Activated B cell treated with CpG ODN at 0.5 μM for 24 hours (primary cell): ENCODE measurements at regions not wholly inside any gene's neighbourhood (a gene's known extent, or its start where the extent isn't known, plus 50 kb on each side); places are given as distances from the start of the nearest gene placed in this dataset.

Experiments used
- ATAC-seq: fragments of 200-7000 bp; cut with Tn5 transposase; one replicate; pipeline ENCODE4 v1.10.0; 2021; ENCODE audit warnings: low read depth, mild to moderate bottlenecking, moderate library complexity
- CTCF ChIA-PET: fragments of 350-600 bp; sonication (Branson Sonifier 250); formaldehyde crosslinking; loops from one replicate; lab custom pipeline; 2021; ENCODE audit warnings: antibody characterized with exemption; lab: Charles Lee
- POLR2A ChIA-PET: fragments of 350-600 bp; sonication (Branson Sonifier 250); formaldehyde crosslinking; loops from one replicate; lab custom pipeline; 2021; ENCODE audit warnings: antibody characterized with exemption; lab: Charles Lee
- DNase-seq: peaks from one replicate; pipeline ENCODE4 v3.0.0; 2022
- H3K27ac Mint-ChIP-seq: one replicate; pipeline ENCODE4 v1.8.0; 2020; ENCODE audit warnings: mixed read lengths
- H3K27me3 Mint-ChIP-seq: one replicate; pipeline ENCODE4 v1.8.0; 2021; ENCODE audit warnings: mixed read lengths
- H3K36me3 Mint-ChIP-seq: one replicate; pipeline ENCODE4 v1.8.0; 2021; ENCODE audit warnings: low read depth, mixed read lengths
- H3K4me1 Mint-ChIP-seq: one replicate; pipeline ENCODE4 v1.8.0; 2021; ENCODE audit warnings: mixed read lengths
- H3K4me3 Mint-ChIP-seq: one replicate; pipeline ENCODE4 v1.8.0; 2020; ENCODE audit warnings: mild to moderate bottlenecking, mixed read lengths
- H3K9me3 Mint-ChIP-seq: one replicate; pipeline ENCODE4 v1.8.0; 2020; ENCODE audit warnings: mixed read lengths
- intact Hi-C: fragments of 100-400 bp; cut with micrococcal nuclease; formaldehyde crosslinking; loops from one replicate; pipeline ENCODE4 v1.15.1; 2024
- TF ChIP-seq, protein P1 (sequence below): fragments of 200-600 bp; IDR thresholded peaks from one replicate; pipeline ENCODE4 v1.8.0; 2022; ENCODE audit warnings: antibody characterized with exemption, mild to moderate bottlenecking

DNA sequence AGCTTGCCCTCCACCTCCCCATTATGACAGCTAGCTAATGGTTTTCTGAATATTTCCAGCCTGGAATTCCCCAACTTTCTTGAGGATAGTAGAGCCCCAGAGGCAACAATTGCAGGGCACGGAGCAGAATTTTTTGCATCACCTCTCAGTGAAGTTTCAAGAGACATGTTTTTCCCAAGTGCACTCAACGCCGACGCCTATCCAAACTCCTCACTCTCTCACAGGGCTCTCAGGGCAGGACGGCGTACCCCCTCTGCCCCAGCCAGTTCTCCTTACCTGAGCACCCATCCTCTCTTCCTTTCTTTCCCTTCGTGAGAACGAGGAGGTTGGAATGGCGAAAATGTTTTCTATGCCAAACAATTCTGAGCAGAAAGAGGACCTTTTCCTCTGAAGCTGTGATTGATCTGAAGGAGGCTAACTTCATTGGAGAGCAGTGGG, 83.1 kb upstream of the FOXQ1 start:
- Mint-ChIP-seq H3K27me3 (no peaks in the 10 kb centered on the region), H3K4me1 (no peaks in the 10 kb centered on the region), H3K4me3 (no peak overlapping the region), H3K27ac (no peak overlapping the region), H3K36me3 (no peaks in the 10 kb centered on the region), H3K9me3 (no peaks in the 10 kb centered on the region)
- ATAC-seq (no peak), DNase-seq (no peak)
- intact Hi-C loops, result no loop called here
- TF ChIP-seq, protein P1, sequence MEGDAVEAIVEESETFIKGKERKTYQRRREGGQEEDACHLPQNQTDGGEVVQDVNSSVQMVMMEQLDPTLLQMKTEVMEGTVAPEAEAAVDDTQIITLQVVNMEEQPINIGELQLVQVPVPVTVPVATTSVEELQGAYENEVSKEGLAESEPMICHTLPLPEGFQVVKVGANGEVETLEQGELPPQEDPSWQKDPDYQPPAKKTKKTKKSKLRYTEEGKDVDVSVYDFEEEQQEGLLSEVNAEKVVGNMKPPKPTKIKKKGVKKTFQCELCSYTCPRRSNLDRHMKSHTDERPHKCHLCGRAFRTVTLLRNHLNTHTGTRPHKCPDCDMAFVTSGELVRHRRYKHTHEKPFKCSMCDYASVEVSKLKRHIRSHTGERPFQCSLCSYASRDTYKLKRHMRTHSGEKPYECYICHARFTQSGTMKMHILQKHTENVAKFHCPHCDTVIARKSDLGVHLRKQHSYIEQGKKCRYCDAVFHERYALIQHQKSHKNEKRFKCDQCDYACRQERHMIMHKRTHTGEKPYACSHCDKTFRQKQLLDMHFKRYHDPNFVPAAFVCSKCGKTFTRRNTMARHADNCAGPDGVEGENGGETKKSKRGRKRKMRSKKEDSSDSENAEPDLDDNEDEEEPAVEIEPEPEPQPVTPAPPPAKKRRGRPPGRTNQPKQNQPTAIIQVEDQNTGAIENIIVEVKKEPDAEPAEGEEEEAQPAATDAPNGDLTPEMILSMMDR, result no peak
- ChIA-PET CTCF (no interaction called here), POLR2A (no interaction called here)

DNA sequence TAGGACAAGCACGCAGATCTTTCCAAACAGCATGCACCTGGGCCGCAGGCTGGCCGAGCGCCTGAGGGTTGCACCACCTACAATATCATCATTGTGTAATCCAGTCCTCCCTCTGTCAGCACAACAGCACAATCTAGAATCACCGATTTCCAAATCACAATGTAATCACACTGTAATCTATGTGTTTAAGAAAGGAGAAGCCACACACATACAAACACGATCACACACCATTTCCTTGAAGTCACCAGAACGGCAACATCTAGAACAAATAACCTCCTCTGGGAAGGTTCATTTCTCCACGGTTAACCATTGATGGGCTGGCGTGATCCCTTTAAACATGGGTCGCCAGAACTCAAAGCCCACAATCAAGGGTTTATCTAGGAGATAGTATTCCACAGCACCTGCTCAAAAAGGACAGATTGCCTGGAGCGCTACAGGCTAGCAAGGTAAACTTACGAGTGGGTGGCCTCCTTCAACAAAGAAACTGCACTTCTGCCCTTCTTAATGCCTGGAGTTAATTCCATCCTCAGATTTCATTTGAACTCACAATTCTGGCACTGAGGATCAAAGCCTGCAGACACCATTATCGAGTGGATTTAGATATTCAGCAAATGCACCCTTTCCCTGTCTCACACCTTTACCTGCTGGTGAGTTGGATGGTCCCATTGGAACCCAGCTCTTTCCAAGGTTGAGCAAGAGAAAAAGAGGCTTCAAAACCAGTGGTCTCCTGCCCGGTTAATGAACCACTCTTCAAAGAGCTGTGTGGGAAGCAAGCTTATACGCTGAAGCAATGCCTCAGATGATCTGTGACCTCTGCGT, 83.8 kb upstream of the FOXQ1 start:
- Mint-ChIP-seq H3K27me3 (no peaks in the 10 kb centered on the region), H3K9me3 (no peaks in the 10 kb centered on the region), H3K4me1 (no peaks in the 10 kb centered on the region), H3K4me3 (no peak overlapping the region), H3K36me3 (no peaks in the 10 kb centered on the region), H3K27ac (no peak overlapping the region)
- no peak for ATAC-seq
- TF ChIP-seq, protein P1, result no peak
- no peak for DNase-seq
- ChIA-PET POLR2A (no interaction called here), CTCF (no interaction called here)
- intact Hi-C loops, result no loop called here

DNA sequence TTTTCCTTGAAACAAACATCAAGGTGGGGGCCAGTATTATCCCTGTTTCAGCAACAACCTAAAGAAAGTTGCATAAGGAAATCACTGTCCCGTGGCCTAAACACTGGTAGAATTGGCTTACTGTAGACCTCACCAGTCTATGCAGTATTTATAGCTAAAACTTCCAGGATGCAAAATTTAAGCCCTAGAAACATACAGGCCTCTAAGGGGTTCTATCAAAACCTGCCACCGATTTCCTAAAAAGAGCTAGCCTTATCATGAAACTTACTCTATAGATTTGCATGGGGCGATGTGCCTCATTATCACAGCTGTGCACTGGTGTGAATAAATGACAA, 84.3 kb upstream of the FOXQ1 start:
- ATAC-seq (no peak), DNase-seq (no peak)
- Mint-ChIP-seq H3K9me3 (no peaks in the 10 kb centered on the region), H3K4me3 (no peak overlapping the region), H3K4me1 (no peaks in the 10 kb centered on the region), H3K27ac (no peak overlapping the region), H3K27me3 (peaks cover under 1% of the 10 kb centered on the region), H3K36me3 (no peaks in the 10 kb centered on the region)
- CTCF ChIA-PET, result no interaction called here
- POLR2A ChIA-PET, result no interaction called here
- intact Hi-C loops, result no loop called here
- TF ChIP-seq, protein P1, result no peak

DNA sequence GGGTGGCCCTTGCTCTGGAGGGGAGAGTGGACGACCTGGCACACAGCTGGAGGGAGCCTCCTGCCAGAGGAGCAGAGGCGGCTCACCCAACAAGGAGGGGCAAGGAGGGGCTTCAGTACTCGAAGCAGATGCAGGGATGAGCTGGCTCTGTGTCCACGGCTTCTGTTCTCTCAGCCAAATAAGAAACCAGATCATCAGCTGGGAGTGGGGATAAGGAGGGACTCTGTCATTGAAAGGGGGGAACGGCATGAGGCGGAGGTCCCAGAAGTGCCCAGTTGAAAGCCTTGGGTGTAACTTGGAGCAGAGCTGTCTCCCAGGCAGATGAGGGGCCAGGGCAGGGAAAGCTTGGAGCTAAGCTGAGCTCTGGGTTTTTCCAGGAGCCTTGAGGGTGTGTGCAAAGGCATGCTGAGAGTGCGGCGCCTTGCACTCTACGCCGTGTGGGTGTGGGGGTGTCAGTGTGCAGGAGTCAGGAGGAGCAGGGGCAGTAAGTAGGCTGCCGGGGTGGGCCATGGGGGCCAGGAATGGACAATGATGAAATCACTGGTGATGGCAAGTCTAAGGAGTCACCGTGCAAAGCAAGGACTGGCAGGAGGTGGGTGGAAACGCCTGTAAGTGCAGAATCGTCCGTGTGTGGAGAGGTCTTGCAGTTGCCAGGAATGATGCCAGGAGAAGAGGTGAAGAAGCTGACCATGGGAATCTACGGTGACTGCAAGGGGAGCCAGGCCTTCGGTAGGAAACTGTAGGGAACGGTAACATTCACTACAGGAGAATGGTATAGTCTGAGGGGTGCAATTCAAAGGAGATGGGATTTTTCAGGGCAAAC, 85.4 kb upstream of the FOXQ1 start:
- ChIA-PET CTCF (no interaction called here), POLR2A (no interaction called here)
- H3K4me3 Mint-ChIP-seq, result no peak overlapping the region
- peaks cover 3% of the 10 kb centered on the region for H3K27me3 Mint-ChIP-seq
- TF ChIP-seq, protein P1, result no peak
- no peaks in the 10 kb centered on the region for H3K9me3 Mint-ChIP-seq
- ATAC-seq (no peak), DNase-seq (no peak)
- H3K27ac Mint-ChIP-seq, result no peak overlapping the region
- no peaks in the 10 kb centered on the region for H3K36me3 Mint-ChIP-seq
- no peaks in the 10 kb centered on the region for H3K4me1 Mint-ChIP-seq
- intact Hi-C loops, result no loop called here

- ATAC-seq, result no peak
- Mint-ChIP-seq H3K4me3 (no peak overlapping the region), H3K4me1 (no peaks in the 10 kb centered on the region), H3K27me3 (peaks cover 3% of the 10 kb centered on the region), H3K36me3 (no peaks in the 10 kb centered on the region), H3K9me3 (no peaks in the 10 kb centered on the region), H3K27ac (no peak overlapping the region)
- CTCF ChIA-PET, result no interaction called here
- POLR2A ChIA-PET, result no interaction called here
- TF ChIP-seq, protein P1, result no peak
- no peak for DNase-seq
- intact Hi-C loops, result no loop called here
These were observed 87.4 kb upstream of the FOXQ1 start for GRCh38 chr6:1224514-1224913.
